IMR-90 (cell line): ENCODE measurements at regions not wholly inside any gene's neighbourhood (a gene's known extent, or its start where the extent isn't known, plus 50 kb on each side); places are given as distances from the start of the nearest gene placed in this dataset.

Experiments used
- BHLHE40 ChIP-seq: fragments of 150-350 bp; IDR thresholded peaks from 2 replicates; pipeline ENCODE4 v1.6.1; 2016; ENCODE audit warnings: mild to moderate bottlenecking, low read depth, low read length
- CEBPB ChIP-seq: IDR thresholded peaks from 2 replicates; pipeline ENCODE4 v1.6.1; 2012; ENCODE audit warnings: low read depth, low read length, improper control_type of control experiment
- CHD1 ChIP-seq: IDR thresholded peaks from 2 replicates; pipeline ENCODE4 v1.6.1; 2012; ENCODE audit warnings: low read depth, low read length, improper control_type of control experiment
- MAFK ChIP-seq: IDR thresholded peaks from 2 replicates; pipeline ENCODE4 v1.6.1; 2012; ENCODE audit warnings: low read depth, low read length, improper control_type of control experiment
- MAZ ChIP-seq: IDR thresholded peaks from 2 replicates; pipeline ENCODE4 v1.6.1; 2012; ENCODE audit warnings: low read depth, mild to moderate bottlenecking, low read length, improper control_type of control experiment, moderate library complexity, borderline replicate concordance
- MXI1 ChIP-seq: IDR thresholded peaks from 2 replicates; pipeline ENCODE4 v1.6.1; 2012; ENCODE audit warnings: low read depth, mild to moderate bottlenecking, low read length, moderate library complexity, borderline replicate concordance
- POLR2A ChIP-seq: IDR thresholded peaks from 2 replicates; pipeline ENCODE4 v1.6.1; 2012; ENCODE audit warnings: mild to moderate bottlenecking, low read depth, low read length
- RAD21 ChIP-seq: IDR thresholded peaks from 2 replicates; pipeline ENCODE4 v1.6.1; 2012; ENCODE audit warnings: low read length, improper control_type of control experiment
- RCOR1 ChIP-seq: IDR thresholded peaks from 2 replicates; pipeline ENCODE4 v1.6.1; 2012; ENCODE audit warnings: mild to moderate bottlenecking, low read length, improper control_type of control experiment; ENCODE audit not compliant: insufficient replicate concordance
- RFX5 ChIP-seq: IDR thresholded peaks from 2 replicates; pipeline ENCODE4 v1.8.0; 2012; ENCODE audit warnings: low read depth, mild to moderate bottlenecking, low read length, moderate library complexity
- SMC3 ChIP-seq: fragments of 150-350 bp; IDR thresholded peaks from 2 replicates; pipeline ENCODE4 v1.6.1; 2016; ENCODE audit warnings: low read depth, mild to moderate bottlenecking, antibody characterized with exemption, low read length, moderate library complexity
- TF ChIP-seq, protein P1 (sequence below): conservative IDR thresholded peaks from 2 replicates; pipeline ENCODE4 v1.5.1; 2012; ENCODE audit warnings: mild to moderate bottlenecking, low read depth, low read length, improper control_type of control experiment
- TF ChIP-seq, protein P2 (sequence below): fragments of 150-350 bp; IDR thresholded peaks from 2 replicates; pipeline ENCODE4 v1.6.1; 2016; ENCODE audit warnings: low read depth, mild to moderate bottlenecking, low read length, moderate library complexity, borderline replicate concordance
- TF ChIP-seq, protein P3 (sequence below): fragments of 150-350 bp; IDR thresholded peaks from 2 replicates; pipeline ENCODE4 v1.6.1; 2017; ENCODE audit warnings: mild to moderate bottlenecking, antibody characterized with exemption, low read length, low read depth

DNA sequence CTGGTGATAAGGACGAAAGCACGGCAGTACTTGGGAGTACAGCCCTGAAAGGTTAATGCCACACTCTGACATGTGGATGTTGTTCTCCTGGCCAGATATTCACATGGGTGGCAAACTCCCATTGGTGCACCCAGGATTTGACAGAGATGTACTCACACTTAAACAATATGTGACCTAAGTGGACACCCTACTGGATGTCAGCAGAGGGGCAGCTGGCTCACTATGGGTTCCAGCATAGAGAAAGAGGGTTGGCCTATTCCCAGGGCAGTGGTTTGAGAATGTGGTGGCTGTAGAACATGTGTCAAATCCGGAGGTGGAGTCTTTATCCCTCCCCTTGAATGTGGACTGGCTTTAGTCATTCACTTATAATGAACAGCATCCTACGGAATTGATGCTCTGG lies 333.2 kb downstream of the DHX35 start:
- TF ChIP-seq, protein P1, sequence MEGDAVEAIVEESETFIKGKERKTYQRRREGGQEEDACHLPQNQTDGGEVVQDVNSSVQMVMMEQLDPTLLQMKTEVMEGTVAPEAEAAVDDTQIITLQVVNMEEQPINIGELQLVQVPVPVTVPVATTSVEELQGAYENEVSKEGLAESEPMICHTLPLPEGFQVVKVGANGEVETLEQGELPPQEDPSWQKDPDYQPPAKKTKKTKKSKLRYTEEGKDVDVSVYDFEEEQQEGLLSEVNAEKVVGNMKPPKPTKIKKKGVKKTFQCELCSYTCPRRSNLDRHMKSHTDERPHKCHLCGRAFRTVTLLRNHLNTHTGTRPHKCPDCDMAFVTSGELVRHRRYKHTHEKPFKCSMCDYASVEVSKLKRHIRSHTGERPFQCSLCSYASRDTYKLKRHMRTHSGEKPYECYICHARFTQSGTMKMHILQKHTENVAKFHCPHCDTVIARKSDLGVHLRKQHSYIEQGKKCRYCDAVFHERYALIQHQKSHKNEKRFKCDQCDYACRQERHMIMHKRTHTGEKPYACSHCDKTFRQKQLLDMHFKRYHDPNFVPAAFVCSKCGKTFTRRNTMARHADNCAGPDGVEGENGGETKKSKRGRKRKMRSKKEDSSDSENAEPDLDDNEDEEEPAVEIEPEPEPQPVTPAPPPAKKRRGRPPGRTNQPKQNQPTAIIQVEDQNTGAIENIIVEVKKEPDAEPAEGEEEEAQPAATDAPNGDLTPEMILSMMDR, result no peak
- TF ChIP-seq CEBPB (no peak), BHLHE40 (no peak), CHD1 (no peak), POLR2A (no peak), RAD21 (no peak), RCOR1 (no peak), MAFK (no peak), MXI1 (no peak), SMC3 (no peak), MAZ (no peak), RFX5 (no peak)
- TF ChIP-seq, protein P2, sequence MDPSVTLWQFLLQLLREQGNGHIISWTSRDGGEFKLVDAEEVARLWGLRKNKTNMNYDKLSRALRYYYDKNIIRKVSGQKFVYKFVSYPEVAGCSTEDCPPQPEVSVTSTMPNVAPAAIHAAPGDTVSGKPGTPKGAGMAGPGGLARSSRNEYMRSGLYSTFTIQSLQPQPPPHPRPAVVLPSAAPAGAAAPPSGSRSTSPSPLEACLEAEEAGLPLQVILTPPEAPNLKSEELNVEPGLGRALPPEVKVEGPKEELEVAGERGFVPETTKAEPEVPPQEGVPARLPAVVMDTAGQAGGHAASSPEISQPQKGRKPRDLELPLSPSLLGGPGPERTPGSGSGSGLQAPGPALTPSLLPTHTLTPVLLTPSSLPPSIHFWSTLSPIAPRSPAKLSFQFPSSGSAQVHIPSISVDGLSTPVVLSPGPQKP, result no peak
- TF ChIP-seq, protein P3, sequence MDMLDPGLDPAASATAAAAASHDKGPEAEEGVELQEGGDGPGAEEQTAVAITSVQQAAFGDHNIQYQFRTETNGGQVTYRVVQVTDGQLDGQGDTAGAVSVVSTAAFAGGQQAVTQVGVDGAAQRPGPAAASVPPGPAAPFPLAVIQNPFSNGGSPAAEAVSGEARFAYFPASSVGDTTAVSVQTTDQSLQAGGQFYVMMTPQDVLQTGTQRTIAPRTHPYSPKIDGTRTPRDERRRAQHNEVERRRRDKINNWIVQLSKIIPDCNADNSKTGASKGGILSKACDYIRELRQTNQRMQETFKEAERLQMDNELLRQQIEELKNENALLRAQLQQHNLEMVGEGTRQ, result no peak
